Mucosa of descending colon (tissue), 3 donors: ENCODE measurements at regions not wholly inside any gene's neighbourhood (a gene's known extent, or its start where the extent isn't known, plus 50 kb on each side); places are given as distances from the start of the nearest gene placed in this dataset.
A peak's percentile ranks its signal among the peaks of the same experiment; 100 is the strongest.

Experiments used
- ATAC-seq: fragments of 200-7000 bp; cut with Tn5 transposase; one replicate; pipeline ENCODE4 v1.9.1; 2020; ENCODE audit warnings: mild to moderate bottlenecking, moderate library complexity
- DNase-seq, 3 donors: peaks; one replicate each; pipeline ENCODE4 v3.0.0-alpha.2; 2020
- H3K36me3 ChIP-seq: fragments of 200-600 bp; one replicate; pipeline ENCODE4 v1.8.0; 2021; ENCODE audit warnings: low read depth, mild to moderate bottlenecking
- H3K4me1 ChIP-seq: fragments of 200-600 bp; one replicate; pipeline ENCODE4 v1.8.0; 2021; ENCODE audit warnings: low read depth, mild to moderate bottlenecking
- H3K4me3 ChIP-seq: fragments of 200-600 bp; one replicate; pipeline ENCODE4 v1.8.0; 2021; ENCODE audit warnings: mild to moderate bottlenecking
- H3K9me3 ChIP-seq: fragments of 200-600 bp; one replicate; pipeline ENCODE4 v1.8.0; 2021; ENCODE audit warnings: mild to moderate bottlenecking
- intact Hi-C, 2 donors: fragments of 100-400 bp; cut with DNase I in 1 of 2; cut with micrococcal nuclease in 1 of 2; formaldehyde crosslinking; loops; one replicate each; pipeline versions ENCODE4 v1.11.0 to v1.11.1; 2022; cut with DNase I, micrococcal nuclease
- TF ChIP-seq, protein P1 (sequence below): fragments of 200-600 bp; IDR thresholded peaks from one replicate; pipeline ENCODE4 v1.8.0; 2022; ENCODE audit warnings: antibody characterized with exemption, mild to moderate bottlenecking
- donor health status: DM: no; HTN: no; CAD: no; lungs with moderate emphysema.
- donor health status: DM: no; HTN: no; CAD: no.
- donor health status: DM: no; HTN: yes; CAD: no.

- no peaks in the 10 kb centered on the region for H3K36me3 ChIP-seq
- intact Hi-C loops, result no loop called here
- ATAC-seq, result peak; percentile 43
Observed at GRCh38 chr4:175386776-175387507, 425.1 kb downstream of the GPM6A start.

GRCh38 chr4:175394208-175394607, 417.9 kb downstream of the GPM6A start:
- intact Hi-C loops, result no loop called here
- H3K9me3 ChIP-seq, result peaks cover 42% of the 10 kb centered on the region
- TF ChIP-seq, protein P1, sequence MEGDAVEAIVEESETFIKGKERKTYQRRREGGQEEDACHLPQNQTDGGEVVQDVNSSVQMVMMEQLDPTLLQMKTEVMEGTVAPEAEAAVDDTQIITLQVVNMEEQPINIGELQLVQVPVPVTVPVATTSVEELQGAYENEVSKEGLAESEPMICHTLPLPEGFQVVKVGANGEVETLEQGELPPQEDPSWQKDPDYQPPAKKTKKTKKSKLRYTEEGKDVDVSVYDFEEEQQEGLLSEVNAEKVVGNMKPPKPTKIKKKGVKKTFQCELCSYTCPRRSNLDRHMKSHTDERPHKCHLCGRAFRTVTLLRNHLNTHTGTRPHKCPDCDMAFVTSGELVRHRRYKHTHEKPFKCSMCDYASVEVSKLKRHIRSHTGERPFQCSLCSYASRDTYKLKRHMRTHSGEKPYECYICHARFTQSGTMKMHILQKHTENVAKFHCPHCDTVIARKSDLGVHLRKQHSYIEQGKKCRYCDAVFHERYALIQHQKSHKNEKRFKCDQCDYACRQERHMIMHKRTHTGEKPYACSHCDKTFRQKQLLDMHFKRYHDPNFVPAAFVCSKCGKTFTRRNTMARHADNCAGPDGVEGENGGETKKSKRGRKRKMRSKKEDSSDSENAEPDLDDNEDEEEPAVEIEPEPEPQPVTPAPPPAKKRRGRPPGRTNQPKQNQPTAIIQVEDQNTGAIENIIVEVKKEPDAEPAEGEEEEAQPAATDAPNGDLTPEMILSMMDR, result no peak
- DNase-seq (no peak), ATAC-seq (no peak)
- H3K4me1 ChIP-seq, result no peaks in the 10 kb centered on the region
- no peak overlapping the region for H3K4me3 ChIP-seq
- H3K36me3 ChIP-seq, result no peaks in the 10 kb centered on the region

More at GRCh38 chr4:175386776-175387507, 425.1 kb downstream of the GPM6A start:
- Histone ChIP-seq H3K4me1 (no peaks in the 10 kb centered on the region), H3K9me3 (peaks cover 48% of the 10 kb centered on the region), H3K4me3 (no peak overlapping the region)
- TF ChIP-seq, protein P1, result no peak
- DNase-seq, result no peak

GRCh38 chr4:175405961-175406360, 406.1 kb downstream of the GPM6A start:
- TF ChIP-seq, protein P1, result no peak

DNA sequence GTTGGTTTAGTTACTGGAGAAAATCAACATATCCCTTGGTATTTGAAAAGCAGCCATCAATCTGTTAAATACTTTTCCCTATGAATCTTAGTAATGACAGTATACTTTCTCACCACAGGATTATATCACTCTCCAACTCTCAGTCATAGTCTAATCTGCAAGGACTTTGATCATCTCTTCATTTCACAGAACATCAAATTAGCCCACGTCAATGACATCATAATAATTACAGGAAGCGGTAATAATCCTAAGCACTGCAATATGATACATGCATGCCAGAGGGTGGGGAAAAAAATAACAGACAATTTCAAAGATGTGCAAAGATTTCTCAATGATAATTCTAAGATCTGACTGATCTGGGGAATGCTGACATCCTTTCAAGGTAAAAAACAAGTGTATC, 404.1 kb downstream of the GPM6A start:
- Histone ChIP-seq H3K4me3 (no peak overlapping the region), H3K9me3 (peaks cover 15% of the 10 kb centered on the region), H3K4me1 (no peaks in the 10 kb centered on the region), H3K36me3 (no peaks in the 10 kb centered on the region)
- DNase-seq, result no peak
- intact Hi-C loops, result no loop called here
- TF ChIP-seq, protein P1, result no peak
- no peak for ATAC-seq

More at GRCh38 chr4:175405961-175406360, 406.1 kb downstream of the GPM6A start:
- intact Hi-C loops, result no loop called here
- Histone ChIP-seq H3K9me3 (peaks cover 8% of the 10 kb centered on the region), H3K36me3 (no peaks in the 10 kb centered on the region), H3K4me3 (no peak overlapping the region), H3K4me1 (no peaks in the 10 kb centered on the region)
- no peak for DNase-seq
- no peak for ATAC-seq

GRCh38 chr4:175411251-175411650, 400.8 kb downstream of the GPM6A start:
- H3K4me3 ChIP-seq, result no peak overlapping the region
- no peaks in the 10 kb centered on the region for H3K4me1 ChIP-seq
- DNase-seq, result no peak
- H3K9me3 ChIP-seq, result peaks cover 23% of the 10 kb centered on the region
- H3K36me3 ChIP-seq, result no peaks in the 10 kb centered on the region
- ATAC-seq, result no peak
- intact Hi-C loops, result no loop called here
- TF ChIP-seq, protein P1, result no peak
